HepG2 (cell line): ENCODE measurements at regions not wholly inside any gene's neighbourhood (a gene's known extent, or its start where the extent isn't known, plus 50 kb on each side); places are given as distances from the start of the nearest gene placed in this dataset.

Experiments used
- BCL3 ChIP-seq: sonication (generic); formaldehyde crosslinking; IDR thresholded peaks from 2 replicates; pipeline ENCODE4 v1.5.1; 2020; ENCODE audit warnings: mild to moderate bottlenecking, missing genetic modification reagents, moderate library complexity
- CEBPB ChIP-seq: IDR thresholded peaks from 2 replicates; pipeline ENCODE4 v1.6.1; 2011; ENCODE audit warnings: low read depth, low read length, improper control_type of control experiment, borderline replicate concordance
- CTCF ChIP-seq: sonication (generic); formaldehyde crosslinking; IDR thresholded peaks from 2 replicates; pipeline ENCODE4 v1.5.0; 2020; ENCODE audit warnings: mild to moderate bottlenecking, missing genetic modification reagents, moderate library complexity
- EP300 ChIP-seq, 3 experiments: sonication (generic) in 1 of 3; formaldehyde crosslinking in 1 of 3; IDR thresholded peaks; 2 replicates each; pipeline versions ENCODE4 v1.5.1 to v1.6.1; 2011 to 2020; ENCODE audit warnings: low read depth in 2 of 3, low read length in 2 of 3, borderline replicate concordance in 1 of 3, improper control_type of control experiment in 1 of 3, mild to moderate bottlenecking in 1 of 3, missing genetic modification reagents in 1 of 3, moderate library complexity in 1 of 3
- MAX ChIP-seq: IDR thresholded peaks from 2 replicates; pipeline ENCODE4 v1.6.1; 2012; ENCODE audit warnings: inconsistent platforms
- MEF2D ChIP-seq: sonication (generic); formaldehyde crosslinking; IDR thresholded peaks from 2 replicates; pipeline ENCODE4 v1.5.1; 2020; ENCODE audit warnings: mild to moderate bottlenecking, missing genetic modification reagents
- SIN3A ChIP-seq: IDR thresholded peaks from 2 replicates; pipeline ENCODE4 v1.6.1; 2011; ENCODE audit warnings: low read depth, mild to moderate bottlenecking, control low read depth, low read length, borderline replicate concordance
- SMC3 ChIP-seq: IDR thresholded peaks from 2 replicates; pipeline ENCODE4 v1.6.1; 2011; ENCODE audit warnings: low read length, improper control_type of control experiment
- SNRNP70 ChIP-seq: fragments of 200-400 bp; formaldehyde crosslinking; IDR thresholded peaks from 2 replicates; pipeline ENCODE4 v1.6.1; 2017; ENCODE audit warnings: mild to moderate bottlenecking, low read depth, low read length, moderate library complexity
- ZNF205 ChIP-seq: IDR thresholded peaks from 2 replicates; pipeline ENCODE4 v1.6.1; 2018; ENCODE audit warnings: missing biosample characterization, missing genetic modification reagents
- ZNF598 ChIP-seq: sonication (generic); formaldehyde crosslinking; IDR thresholded peaks from 2 replicates; pipeline ENCODE4 v1.5.1; 2020; ENCODE audit warnings: mild to moderate bottlenecking, missing genetic modification reagents, borderline replicate concordance
- ZNF704 ChIP-seq: sonication (generic); formaldehyde crosslinking; IDR thresholded peaks from 2 replicates; pipeline ENCODE4 v1.8.1; 2023; ENCODE audit warnings: mild to moderate bottlenecking, inconsistent platforms, moderate library complexity, missing genetic modification reagents, borderline replicate concordance
- ZNF839 ChIP-seq: sonication (generic); formaldehyde crosslinking; IDR thresholded peaks from 2 replicates; pipeline ENCODE4 v1.4.0; 2020; ENCODE audit warnings: missing genetic modification reagents, mild to moderate bottlenecking, borderline replicate concordance

- TF ChIP-seq MEF2D (CRISPR knock-in tag) (no peak), EP300 (IDR thresholded peaks at IDR 0.05; ENCODE audit: low read depth in 2 of 2, low read length in 2 of 2) (no peak), EP300 (CRISPR knock-in tag; IDR thresholded peaks at IDR 0.05; ENCODE audit: borderline replicate concordance) (no peak), MAX (no peak), CEBPB (no peak), BCL3 (CRISPR knock-in tag) (no peak), SNRNP70 (no peak), SMC3 (no peak), ZNF598 (CRISPR knock-in tag) (no peak), ZNF205 (CRISPR knock-in tag) (no peak), SIN3A (no peak), ZNF704 (CRISPR knock-in tag) (no peak), CTCF (CRISPR knock-in tag) (no peak), ZNF839 (CRISPR knock-in tag) (no peak)
Measured at GRCh38 chrY:17231994-17232393, 648.0 kb downstream of the CDY2B start.
